Neural cell (in vitro differentiated cells): ENCODE measurements at regions not wholly inside any gene's neighbourhood (a gene's known extent, or its start where the extent isn't known, plus 50 kb on each side); places are given as distances from the start of the nearest gene placed in this dataset.

Experiments used
- CTCF ChIP-seq: fragments of 450-650 bp; IDR thresholded peaks from 2 replicates; pipeline ENCODE4 v1.5.1; 2014; ENCODE audit warnings: antibody characterized with exemption, mild to moderate bottlenecking, moderate library complexity; ENCODE audit not compliant: poor library complexity, severe bottlenecking
- EP300 ChIP-seq: fragments of 450-650 bp; conservative IDR thresholded peaks from 2 replicates; pipeline ENCODE4 v1.6.1; 2014; ENCODE audit warnings: antibody characterized with exemption, mild to moderate bottlenecking, moderate library complexity; ENCODE audit not compliant: poor library complexity, severe bottlenecking
- EZH2 ChIP-seq: fragments of 200-600, 300-800 bp; shearing (Covaris generic), sonication (generic); IDR thresholded peaks from 2 replicates; pipeline ENCODE4 v1.6.1; 2014; ENCODE audit warnings: antibody characterized with exemption, low read length, borderline replicate concordance, mild to moderate bottlenecking; ENCODE audit not compliant: insufficient read depth, poor library complexity, severe bottlenecking
- MXI1 ChIP-seq: fragments of 450-650 bp; conservative IDR thresholded peaks from 2 replicates; pipeline ENCODE4 v1.6.1; 2014; ENCODE audit warnings: antibody characterized with exemption, mild to moderate bottlenecking; ENCODE audit not compliant: poor library complexity, severe bottlenecking
- POLR2AphosphoS5 ChIP-seq: IDR thresholded peaks from 2 replicates; pipeline ENCODE4 v1.6.1; 2012
- RAD21 ChIP-seq: fragments of 450-650 bp; conservative IDR thresholded peaks from 2 replicates; pipeline ENCODE4 v1.6.1; 2014; ENCODE audit warnings: antibody characterized with exemption, mild to moderate bottlenecking, moderate library complexity
- REST ChIP-seq: IDR thresholded peaks from 2 replicates; pipeline ENCODE4 v1.6.1; 2012; ENCODE audit warnings: borderline replicate concordance
- SMC3 ChIP-seq: fragments of 450-650 bp; conservative IDR thresholded peaks from 2 replicates; pipeline ENCODE4 v1.6.1; 2014; ENCODE audit warnings: antibody characterized with exemption, mild to moderate bottlenecking, moderate library complexity; ENCODE audit not compliant: poor library complexity
- TAF1 ChIP-seq: IDR thresholded peaks from 2 replicates; pipeline ENCODE4 v1.6.1; 2012; ENCODE audit warnings: low read depth

GRCh38 chr2:9065901-9066300, 62.4 kb upstream of the MBOAT2 start:
- TF ChIP-seq CTCF (no peak), MXI1 (no peak), EZH2 (no peak), EP300 (no peak), POLR2AphosphoS5 (no peak), TAF1 (no peak), RAD21 (no peak), SMC3 (no peak), REST (no peak)
